Fibroblast of mammary gland (primary cell): ENCODE measurements at regions not wholly inside any gene's neighbourhood (a gene's known extent, or its start where the extent isn't known, plus 50 kb on each side); places are given as distances from the start of the nearest gene placed in this dataset.

Source experiments
- DNase-seq: peaks from one replicate; pipeline ENCODE4 v3.0.0-alpha.2; 2010; ENCODE audit warnings: low read depth
- H3K4me3 ChIP-seq: 2 replicates; pipeline ENCODE4 v1.5.1; 2011; ENCODE audit warnings: low read depth, mild to moderate bottlenecking, low read length, moderate library complexity; ENCODE audit not compliant: control insufficient read depth
- CTCF ChIP-seq: conservative IDR thresholded peaks from 2 replicates; pipeline ENCODE4 v1.5.1; 2011; ENCODE audit warnings: low read depth, low read length, inconsistent platforms; ENCODE audit not compliant: control insufficient read depth, insufficient read depth

DNA sequence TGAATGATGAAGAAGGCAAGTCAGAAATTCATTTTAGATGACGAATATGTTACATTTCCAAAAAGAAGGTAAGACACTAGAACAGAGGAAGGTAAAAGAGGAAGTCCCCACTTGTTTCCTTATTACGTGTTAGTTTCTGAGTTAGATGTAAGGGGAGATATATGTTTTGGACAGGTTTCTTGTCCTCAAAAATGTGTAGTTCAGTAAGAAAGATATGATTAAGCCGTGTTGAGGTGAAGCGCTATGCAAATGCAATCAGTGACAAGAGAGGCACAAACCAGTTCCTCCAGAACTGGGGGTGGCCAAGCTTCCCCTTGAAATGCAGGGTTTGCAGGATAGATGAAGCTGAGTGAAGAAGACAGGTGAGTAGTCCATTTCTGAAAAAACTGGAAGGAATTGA lies 293.3 kb upstream of the RUNX1 start:
- no peak for DNase-seq
- no peak for TF ChIP-seq CTCF
- no peak overlapping the region for H3K4me3 ChIP-seq

DNA sequence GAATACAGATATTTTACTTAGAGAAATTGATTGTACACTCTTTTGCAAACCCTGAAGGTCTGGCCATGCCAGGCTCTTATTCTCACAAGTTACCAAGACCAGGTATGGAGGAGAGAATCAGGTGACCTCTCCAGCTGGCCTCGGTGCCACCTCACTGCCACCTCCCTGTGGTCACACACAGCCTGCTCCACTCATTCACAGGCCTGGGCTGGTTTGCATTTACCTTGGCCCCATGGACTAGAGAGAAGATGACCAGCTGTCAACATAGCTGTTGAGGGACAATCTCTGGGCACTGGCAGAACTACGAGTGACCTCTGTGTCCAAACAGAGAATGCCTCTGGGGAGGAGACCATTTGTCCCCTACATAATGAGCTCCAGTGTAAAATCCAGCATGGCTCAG lies 291.2 kb upstream of the RUNX1 start:
- H3K4me3 ChIP-seq: no peak overlapping the region
- TF ChIP-seq CTCF: no peak
- no peak for DNase-seq

DNA sequence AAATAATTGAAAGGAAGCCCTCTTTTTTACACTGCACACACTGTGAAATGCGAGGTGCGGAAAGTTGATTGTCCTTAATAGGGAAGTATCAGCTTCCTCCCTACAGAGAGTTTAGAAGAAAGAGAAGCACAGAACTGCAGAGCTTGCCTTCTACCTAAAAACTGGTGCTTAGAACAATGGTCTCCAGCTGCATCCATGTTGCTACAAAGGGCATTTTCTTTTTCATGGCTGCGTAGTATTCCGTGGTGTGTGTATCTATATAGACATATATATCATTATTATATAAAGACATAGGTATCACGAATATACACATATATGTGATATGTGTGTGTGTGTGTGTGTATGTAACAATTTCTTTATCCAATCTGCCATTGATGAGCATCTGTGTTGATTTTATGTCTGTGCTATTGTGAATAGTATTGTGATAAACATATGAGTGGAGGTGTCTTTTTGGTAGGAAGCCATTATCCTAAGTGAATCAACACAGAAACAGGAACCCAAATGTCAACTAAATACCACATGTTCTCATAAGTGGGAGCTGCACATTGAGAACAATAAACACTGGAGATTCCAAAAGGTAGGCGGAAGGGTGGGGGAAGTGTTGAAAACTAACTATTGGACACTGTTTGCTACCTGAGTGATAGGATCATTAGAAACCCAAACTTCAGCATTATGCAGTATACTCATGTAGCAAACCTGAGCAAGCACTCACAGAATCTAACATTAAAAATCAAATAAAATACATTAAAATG lies 290.0 kb upstream of the RUNX1 start:
- TF ChIP-seq CTCF: no peak
- no peak overlapping the region for H3K4me3 ChIP-seq
- no peak for DNase-seq

DNA sequence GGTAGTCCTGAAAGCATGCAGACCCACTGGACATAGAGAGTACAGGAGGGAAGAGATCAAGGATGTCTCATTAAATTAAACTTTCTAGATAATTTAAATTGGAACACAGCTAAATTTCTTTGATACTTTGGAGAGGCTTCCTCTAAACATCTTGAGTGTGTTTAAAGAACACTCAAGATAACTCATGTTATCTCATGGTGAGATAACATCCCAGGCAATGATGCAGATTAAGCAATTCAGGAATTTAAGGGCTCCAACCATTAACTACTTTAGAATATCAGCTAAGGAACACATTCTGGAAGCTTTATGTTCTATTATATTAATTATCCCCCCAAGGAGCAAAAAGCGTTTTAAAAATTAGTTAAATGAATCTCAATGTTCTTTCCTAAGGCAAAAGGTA lies 289.2 kb upstream of the RUNX1 start:
- no peak for TF ChIP-seq CTCF
- DNase-seq: no peak
- H3K4me3 ChIP-seq: no peak overlapping the region

DNA sequence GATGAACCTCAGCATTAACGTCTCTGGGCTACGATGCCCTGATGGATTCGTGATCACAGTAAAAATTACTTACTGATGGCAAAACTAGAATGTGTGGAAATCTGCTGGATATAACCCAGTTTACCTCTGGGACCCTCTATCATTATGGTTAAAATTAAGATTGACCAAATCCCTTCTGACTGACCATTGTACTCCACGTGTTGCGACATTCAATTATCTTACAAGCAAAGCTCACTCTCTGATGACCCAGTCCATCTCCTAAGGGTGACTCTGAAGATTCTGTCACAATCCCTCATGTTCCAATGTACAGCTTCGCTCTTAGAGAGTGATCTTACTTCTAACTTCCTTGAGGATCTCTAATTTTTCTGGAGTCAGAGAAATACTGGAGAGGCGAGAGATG lies 288.5 kb upstream of the RUNX1 start:
- DNase-seq: no peak
- TF ChIP-seq CTCF: no peak
- H3K4me3 ChIP-seq: no peak overlapping the region

DNA sequence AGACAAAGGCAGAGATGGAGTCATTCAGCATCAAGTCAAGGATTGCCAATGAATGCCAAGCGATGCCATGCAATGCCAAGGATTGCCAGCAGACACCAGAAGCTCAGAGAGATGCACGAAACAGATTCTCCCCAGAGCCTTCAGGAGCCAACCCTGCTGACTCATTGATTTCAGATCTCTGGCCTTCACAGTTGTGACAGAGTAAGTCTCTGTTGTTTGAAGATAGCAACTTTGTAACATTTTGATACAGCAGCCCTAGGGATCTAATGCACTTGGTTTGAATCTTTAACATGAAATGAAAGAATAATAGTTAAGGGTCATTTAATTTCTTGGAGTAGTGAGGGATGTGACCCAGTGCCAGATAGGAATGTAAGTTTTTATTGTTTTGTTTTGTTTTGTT lies 287.4 kb upstream of the RUNX1 start:
- TF ChIP-seq CTCF: no peak
- peak; percentile 23 for DNase-seq
- no peak overlapping the region for H3K4me3 ChIP-seq
